ENCODE measurements at regions not wholly inside any gene's neighbourhood (a gene's known extent, or its start where the extent isn't known, plus 50 kb on each side); places are given as distances from the start of the nearest gene placed in this dataset.

DNA sequence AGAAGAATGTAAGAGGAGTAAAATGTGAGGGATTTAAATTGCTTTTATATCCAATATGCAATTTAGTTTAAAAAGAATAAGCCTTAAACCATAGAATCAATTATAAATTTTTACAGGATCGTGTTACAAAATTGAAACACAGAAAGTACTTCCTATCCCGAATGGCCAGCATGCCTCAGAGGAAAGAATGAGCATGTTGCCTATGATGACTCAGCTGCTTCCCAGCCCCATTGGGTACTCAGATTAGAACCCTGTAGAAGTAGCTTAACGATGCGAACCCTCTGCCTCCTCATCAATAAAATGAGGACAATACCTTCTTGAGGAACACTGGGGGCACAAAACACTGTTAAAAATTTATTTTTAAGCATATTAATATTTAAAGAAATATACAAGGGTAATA lies 113.4 kb upstream of the CDK1 start:
- TF ChIP-seq, protein P1, sequence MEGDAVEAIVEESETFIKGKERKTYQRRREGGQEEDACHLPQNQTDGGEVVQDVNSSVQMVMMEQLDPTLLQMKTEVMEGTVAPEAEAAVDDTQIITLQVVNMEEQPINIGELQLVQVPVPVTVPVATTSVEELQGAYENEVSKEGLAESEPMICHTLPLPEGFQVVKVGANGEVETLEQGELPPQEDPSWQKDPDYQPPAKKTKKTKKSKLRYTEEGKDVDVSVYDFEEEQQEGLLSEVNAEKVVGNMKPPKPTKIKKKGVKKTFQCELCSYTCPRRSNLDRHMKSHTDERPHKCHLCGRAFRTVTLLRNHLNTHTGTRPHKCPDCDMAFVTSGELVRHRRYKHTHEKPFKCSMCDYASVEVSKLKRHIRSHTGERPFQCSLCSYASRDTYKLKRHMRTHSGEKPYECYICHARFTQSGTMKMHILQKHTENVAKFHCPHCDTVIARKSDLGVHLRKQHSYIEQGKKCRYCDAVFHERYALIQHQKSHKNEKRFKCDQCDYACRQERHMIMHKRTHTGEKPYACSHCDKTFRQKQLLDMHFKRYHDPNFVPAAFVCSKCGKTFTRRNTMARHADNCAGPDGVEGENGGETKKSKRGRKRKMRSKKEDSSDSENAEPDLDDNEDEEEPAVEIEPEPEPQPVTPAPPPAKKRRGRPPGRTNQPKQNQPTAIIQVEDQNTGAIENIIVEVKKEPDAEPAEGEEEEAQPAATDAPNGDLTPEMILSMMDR (IDR thresholded peaks at IDR 0.05): no peak
- TF ChIP-seq POLR2A (IDR thresholded peaks at IDR 0.05): no peak

Measured in heart left ventricle (tissue), 13 donors.